GM11168 (cell line): ENCODE measurements at regions not wholly inside any gene's neighbourhood (a gene's known extent, or its start where the extent isn't known, plus 50 kb on each side); places are given as distances from the start of the nearest gene placed in this dataset.
"Not testable (repeated sequence)": the region's sequence is repeated elsewhere in the genome, so short reads cannot be mapped to it uniquely, and the experiment has no call there.

Source experiments
- in situ Hi-C: fragments of 300-500 bp; cut with MboI; formaldehyde crosslinking; loops from one replicate; pipeline ENCODE4 v1.12.0; 2022; ENCODE audit warnings: low sequenced_read_pairs; ENCODE audit not compliant: unreplicated experiment

DNA sequence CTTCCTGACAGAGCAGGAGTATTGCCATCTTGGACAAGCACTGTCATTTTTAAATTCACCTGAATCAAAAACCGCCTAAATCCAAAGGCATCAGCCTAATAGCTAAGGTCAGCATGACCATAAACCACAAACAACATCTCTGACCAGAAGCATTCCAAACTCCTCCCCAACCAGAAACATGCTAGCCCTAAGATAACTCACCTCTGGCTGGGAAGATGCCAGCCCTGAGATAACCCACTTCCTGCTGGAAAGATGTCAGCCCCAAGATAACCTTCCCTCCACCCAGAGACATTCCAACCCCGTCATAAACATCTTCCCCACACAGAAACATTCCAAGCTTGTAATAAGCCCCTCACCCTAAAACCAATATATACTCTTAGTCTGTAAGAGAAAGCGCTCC is 250.1 kb upstream of the NRP1 start:
- in situ Hi-C loops: not testable (repeated sequence)

DNA sequence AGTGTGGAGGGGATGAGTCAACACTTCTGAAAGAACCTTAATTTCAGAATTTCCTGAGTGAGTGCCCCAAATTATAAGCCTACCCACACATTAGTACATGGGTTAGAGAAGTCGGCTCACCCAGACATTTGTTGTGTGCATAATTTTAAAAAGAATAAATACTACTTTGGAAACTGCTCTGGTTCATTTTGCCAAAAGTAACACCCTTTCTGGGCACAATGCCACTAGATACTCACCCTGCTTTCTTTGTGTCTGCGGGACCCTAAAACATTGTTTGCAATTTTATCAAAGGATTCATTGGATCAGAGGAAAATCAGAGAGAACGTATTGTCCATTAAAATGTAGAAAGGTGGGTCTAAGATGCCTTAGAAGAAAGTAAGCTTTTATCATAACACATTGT is 245.5 kb upstream of the NRP1 start:
- in situ Hi-C loops: no loop called here

DNA sequence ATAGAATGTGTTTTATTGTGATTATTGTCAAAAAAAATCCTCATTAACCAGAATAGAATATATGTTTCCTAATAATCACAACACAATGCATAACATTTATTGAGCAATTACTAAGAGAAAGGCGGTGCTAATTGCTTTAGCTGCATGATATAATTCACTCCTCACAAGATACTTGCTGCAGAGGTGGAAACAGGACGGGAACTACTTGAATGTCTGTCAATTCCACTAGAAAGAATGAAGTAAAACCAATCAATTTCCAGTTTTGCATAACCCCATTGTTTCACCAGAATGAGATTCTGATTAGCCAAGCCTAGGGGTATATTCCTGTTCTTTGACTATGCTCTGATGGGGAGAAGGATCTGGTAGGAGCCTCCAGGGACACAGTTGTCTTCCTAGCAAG is 239.1 kb upstream of the NRP1 start:
- in situ Hi-C loops: no loop called here

DNA sequence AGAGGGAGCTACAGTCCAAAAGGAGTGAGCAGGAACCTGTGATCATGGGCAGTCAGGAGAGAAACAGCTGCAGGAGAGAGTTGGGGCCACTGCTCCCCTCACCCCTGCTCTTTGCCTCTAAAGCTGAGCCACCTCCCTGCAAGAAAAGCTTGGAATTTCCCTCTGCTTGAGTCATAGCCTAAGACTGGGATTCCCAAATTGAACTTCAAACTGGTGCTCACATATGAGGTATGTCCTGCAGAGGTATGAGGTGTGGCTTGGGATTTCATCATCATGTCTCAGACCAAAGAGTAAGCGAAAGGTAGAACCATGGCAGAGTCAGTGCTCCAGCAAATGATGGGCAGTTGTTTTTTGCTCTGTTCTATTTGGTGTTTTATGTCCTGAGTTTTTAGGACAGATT is 237.1 kb upstream of the NRP1 start:
- in situ Hi-C loops: no loop called here

DNA sequence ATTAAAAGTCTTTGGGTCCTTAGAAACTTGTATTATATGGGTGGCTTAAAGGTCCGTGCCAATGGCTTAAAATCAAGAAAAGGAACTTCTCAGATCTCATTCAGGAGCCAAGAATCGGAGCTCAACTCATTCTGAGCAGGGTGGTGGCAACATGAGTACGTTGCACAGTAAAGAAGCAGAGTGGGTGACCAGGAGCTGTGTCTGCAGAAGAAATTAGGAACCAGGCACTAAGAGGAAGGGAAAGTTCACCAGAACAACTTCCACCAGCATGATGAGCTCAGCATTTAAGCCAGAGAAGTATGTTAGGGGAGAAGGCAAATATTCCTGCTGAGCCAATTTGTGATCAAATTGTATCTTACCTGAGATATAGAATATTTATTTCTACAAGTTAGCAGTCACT is 236.0 kb upstream of the NRP1 start:
- in situ Hi-C loops: no loop called here

DNA sequence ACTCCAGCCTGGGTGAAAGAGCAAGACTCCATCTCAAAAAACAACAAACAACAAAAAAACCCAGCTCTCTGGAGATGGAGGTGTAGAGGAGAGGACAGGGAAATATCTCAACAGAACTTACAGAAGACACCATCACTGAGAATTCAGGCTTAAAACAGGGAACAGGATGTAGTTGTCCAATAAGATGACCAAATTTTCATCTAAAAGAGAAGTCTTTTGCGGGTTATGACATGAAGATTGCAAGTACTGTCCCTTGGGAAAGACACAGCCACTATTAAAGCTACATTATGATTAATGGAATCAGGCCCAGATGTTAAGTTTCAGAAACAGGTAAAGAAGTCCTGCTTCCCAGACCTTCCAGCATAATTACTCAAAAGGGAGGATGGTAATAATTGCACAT is 235.2 kb upstream of the NRP1 start:
- in situ Hi-C loops: no loop called here

DNA sequence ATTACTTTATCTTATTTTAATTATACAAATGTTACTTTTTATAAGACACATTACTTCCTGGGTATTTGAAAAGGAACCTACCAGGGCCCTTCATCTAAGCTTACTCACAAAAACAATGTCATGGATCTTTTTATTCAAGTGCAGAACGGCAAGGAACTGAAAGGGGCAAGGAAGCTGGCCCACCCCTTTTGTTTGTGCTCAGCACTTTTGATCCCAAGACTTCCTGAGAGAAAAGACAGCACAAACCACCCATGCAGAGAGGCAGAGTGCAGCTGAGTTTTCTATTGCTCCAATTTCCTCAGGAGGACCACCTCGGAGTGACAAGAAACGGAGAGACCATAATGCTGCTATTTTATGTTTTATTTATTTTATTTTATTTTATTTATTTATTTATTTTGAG is 232.0 kb upstream of the NRP1 start:
- in situ Hi-C loops: no loop called here

DNA sequence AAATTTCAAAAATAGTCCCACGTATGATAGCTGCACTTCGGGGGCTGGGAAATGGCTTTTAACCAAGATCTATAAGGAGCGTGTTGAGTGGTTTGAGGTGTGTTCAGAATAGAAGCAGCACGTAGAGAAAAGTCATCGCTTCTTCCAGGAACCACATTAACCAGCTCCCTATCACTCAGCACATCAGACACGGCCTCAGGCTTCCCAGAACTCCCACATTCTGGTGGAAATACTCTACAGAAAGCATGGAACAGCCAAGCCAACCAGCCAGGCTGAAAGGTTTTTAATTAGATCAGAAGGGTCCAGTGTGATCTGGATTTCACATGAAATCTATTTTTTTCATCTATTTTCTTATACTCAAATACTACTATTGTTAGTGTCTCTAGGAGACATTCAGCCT is 231.5 kb upstream of the NRP1 start:
- in situ Hi-C loops: no loop called here

DNA sequence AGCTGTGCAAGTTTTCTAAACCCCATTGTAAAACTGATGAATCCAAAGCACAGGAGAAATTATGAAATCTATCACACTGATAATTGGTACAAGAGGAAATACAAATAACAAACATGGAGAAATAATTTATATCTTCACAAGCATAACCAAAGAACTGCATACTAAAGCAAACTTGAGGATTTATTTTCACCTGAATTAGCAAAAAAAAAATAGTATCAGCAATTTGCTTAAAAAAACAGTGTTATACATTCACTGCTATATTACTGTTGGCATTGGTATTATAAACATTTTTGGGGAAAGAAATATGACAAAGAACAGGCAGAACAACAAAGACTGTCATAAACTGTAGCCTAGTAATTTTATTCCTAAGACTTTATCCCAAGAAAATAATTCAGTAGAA is 230.8 kb upstream of the NRP1 start:
- in situ Hi-C loops: no loop called here

DNA sequence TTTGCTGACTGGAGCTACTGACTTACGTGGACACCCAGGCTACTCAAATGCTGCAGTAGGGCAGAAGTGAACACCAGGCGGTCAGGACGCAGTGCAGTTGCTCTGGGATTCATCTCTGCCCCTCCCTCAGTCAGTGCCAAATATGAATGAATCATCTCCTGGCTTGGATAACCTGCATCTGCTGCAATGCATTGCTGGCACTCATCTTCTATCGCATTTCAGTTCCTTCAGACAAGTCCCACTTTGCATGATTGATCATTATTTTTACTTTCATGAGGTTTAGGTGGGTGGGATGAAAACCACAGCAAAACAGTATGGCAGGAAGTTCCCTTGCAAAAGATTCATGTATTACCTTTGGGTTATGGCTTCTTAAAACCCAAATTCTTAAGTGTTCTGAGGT is 224.6 kb upstream of the NRP1 start:
- in situ Hi-C loops: no loop called here

DNA sequence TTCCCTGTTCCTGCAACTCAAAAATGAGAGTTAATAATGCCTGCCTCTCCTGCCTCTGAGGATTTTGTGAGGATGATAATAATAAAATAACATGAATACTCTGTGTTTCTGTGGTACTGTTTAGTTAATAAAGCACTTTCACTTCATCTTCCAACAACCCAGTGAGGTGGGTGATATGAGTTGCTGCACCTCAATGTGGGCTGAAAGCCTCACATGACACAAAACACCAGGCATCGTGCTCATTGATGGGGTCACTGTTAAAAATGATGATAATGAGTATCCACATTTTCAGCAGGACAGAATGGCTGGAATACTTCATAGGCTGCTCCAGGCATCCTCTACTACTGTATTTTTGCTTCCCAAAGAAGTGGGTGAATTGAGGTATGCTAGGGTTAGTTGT is 222.8 kb upstream of the NRP1 start:
- in situ Hi-C loops: no loop called here

DNA sequence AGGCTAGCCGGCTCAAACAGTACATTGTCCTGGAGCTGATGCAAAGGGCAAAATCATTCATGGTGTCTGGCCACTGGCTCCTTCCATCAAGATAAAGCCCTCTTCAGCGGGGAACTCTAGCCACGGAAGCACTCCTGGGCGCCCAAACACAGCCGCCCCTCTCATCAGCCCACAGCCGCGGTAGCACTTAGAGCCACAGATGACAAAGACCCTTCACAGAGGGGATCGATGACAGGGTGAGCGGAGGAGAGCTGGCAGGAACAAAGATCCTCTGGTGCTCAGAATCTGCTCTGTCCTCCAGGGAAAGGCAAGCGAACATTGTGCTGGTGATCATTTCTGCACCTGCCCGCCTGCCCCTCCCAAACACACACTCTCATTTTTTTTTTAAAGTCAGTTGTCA is 222.2 kb upstream of the NRP1 start:
- in situ Hi-C loops: no loop called here

DNA sequence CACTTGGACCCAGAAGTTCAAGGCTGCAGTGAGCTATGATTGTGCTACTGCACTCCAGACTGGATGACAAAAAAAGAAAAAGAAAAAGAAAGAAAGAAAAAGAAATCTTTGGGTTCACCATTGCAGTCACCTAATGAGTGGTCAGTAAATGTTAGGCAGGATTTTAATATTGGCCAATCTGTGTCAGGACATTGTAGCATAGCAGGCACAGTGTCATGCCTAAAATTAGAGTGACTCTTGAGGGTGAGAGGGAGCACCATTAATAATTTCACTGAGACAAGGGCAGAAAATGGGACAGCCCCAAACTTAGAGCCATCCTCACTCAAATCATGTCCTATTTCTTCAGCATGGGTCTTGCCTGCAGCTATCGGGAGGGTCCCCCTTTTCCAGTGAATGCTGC is 221.6 kb upstream of the NRP1 start:
- in situ Hi-C loops: no loop called here

DNA sequence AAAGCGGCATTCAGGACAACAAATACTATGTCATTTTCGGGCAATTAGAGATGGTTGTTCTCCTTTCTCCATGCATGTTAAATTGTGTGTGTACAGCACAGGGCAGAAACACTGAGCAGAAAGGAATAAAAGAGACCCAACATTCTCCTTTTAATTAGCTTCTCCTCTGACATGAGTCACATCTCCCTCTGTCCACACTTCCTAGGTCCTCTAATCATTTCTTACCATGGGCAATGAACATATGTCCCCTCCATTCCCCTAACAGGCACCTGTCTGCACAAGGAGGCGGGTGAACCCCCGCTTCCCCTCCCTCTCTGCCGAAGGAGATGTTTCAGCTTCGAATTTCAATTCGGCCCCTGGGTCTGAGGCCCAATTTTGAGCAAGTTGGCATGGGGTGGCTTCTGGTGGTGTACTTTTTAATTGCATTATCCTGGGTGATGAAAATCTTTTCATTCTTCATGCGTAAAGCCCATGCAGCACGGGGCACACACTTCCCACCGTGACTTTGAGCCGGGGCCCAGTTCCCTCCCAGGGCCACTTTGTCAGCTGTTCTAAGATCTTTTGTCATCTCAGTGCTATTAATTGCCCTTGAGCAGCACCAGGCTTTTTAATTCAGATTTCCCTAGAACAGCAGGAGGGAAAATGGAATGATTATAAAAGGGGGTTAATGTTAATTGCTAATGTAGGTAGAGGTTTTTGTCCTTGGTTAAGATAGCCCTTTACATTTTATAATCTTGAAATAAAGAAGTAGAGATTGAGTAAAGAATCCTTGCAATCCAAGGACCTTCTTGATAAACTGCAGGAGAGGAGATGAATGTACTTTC is 219.5 kb upstream of the NRP1 start:
- in situ Hi-C loops: no loop called here

DNA sequence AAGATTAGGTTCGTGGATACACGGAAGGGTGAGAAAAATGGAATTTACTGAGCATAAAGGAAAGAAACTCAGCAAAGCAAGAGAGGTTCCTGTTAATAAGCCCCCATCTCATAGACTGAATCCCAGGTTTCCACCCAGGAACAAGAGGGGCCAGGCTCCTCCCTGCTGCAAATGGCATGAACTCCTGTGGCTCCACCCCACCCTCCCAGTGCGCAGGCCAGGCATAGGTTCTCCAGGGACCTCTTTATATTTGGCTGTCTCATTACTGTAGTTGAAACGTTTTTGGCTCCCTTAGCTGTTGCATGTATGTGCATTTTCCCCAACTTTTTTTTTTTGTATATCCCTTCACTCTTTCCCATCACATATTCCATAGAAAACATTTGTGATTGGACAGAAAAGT is 217.8 kb upstream of the NRP1 start:
- in situ Hi-C loops: no loop called here

DNA sequence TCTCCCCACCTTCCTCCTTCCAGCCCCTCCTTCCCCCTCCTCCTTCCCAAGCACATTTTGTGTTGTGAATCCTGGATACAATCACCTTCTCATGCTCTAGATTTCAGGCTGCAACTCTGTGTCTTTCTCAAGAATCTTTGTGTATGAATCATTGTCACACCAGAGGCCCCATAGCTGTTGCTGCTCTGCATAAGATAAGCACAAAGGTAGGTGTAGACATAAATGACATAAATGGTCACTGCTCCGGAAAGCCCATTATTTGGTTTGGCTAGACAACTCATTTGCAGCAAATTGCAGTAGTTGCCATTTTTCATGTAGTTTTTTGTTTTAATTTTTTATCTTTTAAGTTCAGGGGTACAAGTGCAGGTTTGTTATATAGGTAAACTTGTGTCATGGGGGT is 216.3 kb upstream of the NRP1 start:
- in situ Hi-C loops: no loop called here

DNA sequence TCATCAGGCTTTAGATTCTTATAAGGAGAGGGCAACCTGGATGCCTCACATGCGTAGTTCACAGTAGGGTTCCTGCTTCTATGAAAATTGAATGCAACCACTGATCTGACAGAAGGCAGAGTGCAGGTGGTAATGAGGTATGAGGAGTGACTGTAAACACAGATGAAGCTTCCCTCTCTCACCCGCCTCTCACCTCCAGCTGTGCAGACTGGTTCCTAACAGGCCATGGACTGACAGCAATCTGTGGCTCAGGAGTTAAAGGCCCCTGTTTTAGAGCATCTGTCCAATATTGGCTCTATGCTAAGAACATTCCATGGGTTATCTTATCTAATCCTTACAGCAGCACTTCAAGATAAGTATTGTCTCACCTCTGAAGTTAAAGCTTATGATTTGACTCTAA is 213.5 kb upstream of the NRP1 start:
- in situ Hi-C loops: no loop called here

DNA sequence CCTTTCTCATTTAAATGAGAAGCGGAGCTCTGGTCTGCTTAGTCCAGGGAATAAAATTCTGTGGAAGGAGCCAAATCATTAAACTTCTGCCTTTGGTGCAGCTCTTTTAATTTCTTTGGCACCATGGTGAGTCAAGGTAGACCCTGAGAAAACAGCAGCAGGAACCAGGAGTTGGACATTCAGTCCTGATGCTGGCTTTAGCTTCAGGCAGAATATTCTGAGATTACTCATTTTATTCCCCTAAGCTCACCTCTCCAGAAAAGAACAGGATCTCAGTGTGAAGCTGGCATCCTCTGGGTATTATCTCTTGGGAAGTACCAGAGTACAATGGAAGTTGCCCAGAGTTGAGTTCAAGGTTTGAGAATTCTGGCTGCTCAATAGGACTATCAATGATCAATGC is 211.6 kb upstream of the NRP1 start:
- in situ Hi-C loops: no loop called here

DNA sequence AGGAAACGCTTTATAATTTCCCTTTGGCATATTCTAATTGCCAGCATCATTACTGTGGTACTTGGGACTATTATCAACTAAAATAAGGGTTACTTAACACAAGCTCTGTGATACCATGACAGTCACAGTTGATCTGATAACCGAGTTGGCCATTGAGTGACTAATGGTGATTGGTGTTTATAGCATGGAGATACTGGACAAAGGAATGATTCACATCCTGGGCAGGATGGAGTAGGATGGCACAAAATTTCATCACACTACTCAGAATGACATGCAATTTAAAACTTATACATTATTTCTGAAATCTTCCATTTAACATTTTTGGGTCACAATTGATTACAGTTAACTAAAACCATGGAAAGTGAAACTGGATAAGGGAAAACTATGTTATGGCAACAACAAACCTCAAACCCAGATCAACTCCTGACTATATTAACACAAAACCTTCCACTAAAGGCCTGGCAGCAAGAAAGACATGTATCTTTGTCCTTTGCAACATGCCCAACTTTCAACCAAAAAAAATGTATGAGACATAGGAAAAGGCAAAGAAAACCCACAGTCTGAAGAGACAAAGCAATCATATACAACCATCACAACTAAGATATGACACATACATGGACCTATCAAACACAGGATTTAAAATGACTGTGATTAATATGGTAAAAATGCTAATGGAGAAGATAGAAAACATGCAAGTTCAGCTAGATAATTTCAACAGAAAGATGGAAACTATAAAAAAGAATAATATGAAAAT is 208.5 kb upstream of the NRP1 start:
- in situ Hi-C loops: no loop called here

DNA sequence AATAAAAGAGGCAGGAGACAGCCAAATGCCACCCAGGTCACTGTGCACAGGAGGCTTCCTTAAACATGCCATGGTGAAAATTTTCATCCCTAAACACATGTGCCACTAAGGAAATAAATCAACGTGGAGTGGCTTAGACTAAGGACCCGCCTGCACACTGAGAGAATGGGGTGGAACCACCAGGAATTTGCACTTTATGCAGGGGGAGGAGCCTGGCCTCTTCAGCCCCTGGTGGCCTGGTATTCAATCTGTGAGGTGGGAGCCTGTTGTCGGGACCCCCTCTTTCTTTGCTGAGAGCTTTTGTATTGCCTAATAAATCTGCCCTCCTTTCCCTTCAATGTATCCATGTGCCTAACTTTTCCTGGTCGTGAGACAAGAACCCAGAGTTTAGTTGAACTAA is 204.6 kb upstream of the NRP1 start:
- in situ Hi-C loops: no loop called here

DNA sequence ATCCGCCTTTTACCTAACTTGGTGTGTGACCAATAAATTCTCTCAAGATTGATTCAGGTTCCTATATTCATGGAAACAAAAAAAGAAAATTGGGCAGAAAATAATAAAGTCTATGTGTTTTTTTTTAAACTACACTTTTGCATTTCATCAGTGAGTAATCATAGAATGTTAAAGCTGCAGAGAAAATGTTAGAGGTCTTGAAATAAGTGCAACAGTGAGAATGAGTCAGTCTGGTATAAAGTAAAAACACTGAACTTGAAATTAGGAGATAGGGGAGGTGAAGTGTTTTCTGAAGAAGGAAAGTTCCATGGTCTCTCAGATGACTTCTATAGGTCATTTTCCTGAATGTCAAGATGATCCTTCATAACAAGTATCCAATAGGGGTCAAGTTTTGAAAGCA is 202.6 kb upstream of the NRP1 start:
- in situ Hi-C loops: no loop called here

DNA sequence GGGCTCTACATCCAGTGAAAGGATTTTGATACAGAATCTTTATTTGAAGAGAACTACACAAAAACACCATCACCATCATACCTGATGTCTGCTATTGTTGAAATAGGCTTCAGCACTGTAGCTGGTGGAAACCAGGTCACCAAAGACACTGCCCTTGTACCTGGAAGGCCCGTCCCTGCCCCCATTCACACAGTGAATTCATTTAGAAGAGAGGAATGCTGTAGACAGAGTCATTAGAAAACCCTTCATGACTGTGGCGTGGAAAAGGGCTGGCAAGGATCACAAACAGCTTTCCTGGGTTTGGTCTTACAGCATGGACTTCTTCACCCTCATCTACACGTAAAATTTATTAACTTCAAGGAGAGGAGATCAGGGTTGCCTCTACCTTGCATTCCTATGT is 202.0 kb upstream of the NRP1 start:
- in situ Hi-C loops: no loop called here
